H1 (cell line): ENCODE measurements at regions not wholly inside any gene's neighbourhood (a gene's known extent, or its start where the extent isn't known, plus 50 kb on each side); places are given as distances from the start of the nearest gene placed in this dataset.

Experiments used
- CTCF ChIA-PET: fragments of 300-600 bp; sonication (Branson Sonifier 250); formaldehyde crosslinking; loops from one replicate; lab custom pipeline; 2021; ENCODE audit not compliant: partially characterized antibody; lab: Charles Lee
- POLR2A ChIA-PET: fragments of 300-600 bp; sonication (Branson Sonifier 250); formaldehyde crosslinking; loops from one replicate; lab custom pipeline; 2021; ENCODE audit warnings: inconsistent platforms; ENCODE audit not compliant: partially characterized antibody; lab: Charles Lee
- DNase-seq, 2 experiments: peaks; one replicate each; pipeline versions ENCODE4 v3.0.0 to v3.0.0-alpha.2; 2010 to 2022; ENCODE audit warnings: low spot score in 2 of 2, low read depth in 1 of 2, mixed read lengths in 1 of 2
- FAIRE-seq: peaks from 2 replicates; lab custom pipeline; 2011; peaks lifted over from hg19 to GRCh38; lab: Jason Lieb, UNC
- H2AFZ ChIP-seq: 2 replicates; pipeline ENCODE4 v1.8.1; 2012; ENCODE audit warnings: low read length, inconsistent platforms
- H2AK5ac ChIP-seq: 2 replicates; pipeline ENCODE4 v1.6.1; 2013; ENCODE audit warnings: low read depth, low read length
- H2BK120ac ChIP-seq: replicated peaks from 2 replicates; pipeline ENCODE3; 2013; ENCODE audit warnings: low read depth, low read length, inconsistent platforms
- H2BK12ac ChIP-seq: 2 replicates; pipeline ENCODE4 v1.6.1; 2013; ENCODE audit warnings: low read depth, low read length
- H2BK15ac ChIP-seq: 2 replicates; pipeline ENCODE4 v1.6.1; 2013; ENCODE audit warnings: low read length
- H2BK20ac ChIP-seq: 2 replicates; pipeline ENCODE4 v1.6.1; 2013; ENCODE audit warnings: low read length
- H2BK5ac ChIP-seq: 2 replicates; pipeline ENCODE4 v1.6.1; 2013; ENCODE audit warnings: low read depth, low read length
- H3K14ac ChIP-seq: 2 replicates; pipeline ENCODE4 v1.6.1; 2013; ENCODE audit warnings: inconsistent platforms; ENCODE audit not compliant: insufficient read length
- H3K18ac ChIP-seq: 2 replicates; pipeline ENCODE4 v1.6.1; 2013; ENCODE audit warnings: low read length; ENCODE audit errors: extremely low read depth
- H3K23ac ChIP-seq: 2 replicates; pipeline ENCODE4 v1.6.1; 2013; ENCODE audit warnings: inconsistent platforms; ENCODE audit not compliant: insufficient read length
- H3K23me2 ChIP-seq: 2 replicates; pipeline ENCODE4 v1.6.1; 2013; ENCODE audit warnings: low read depth, low read length
- H3K27ac ChIP-seq: 2 replicates; pipeline ENCODE4 v1.6.1; 2011; ENCODE audit warnings: low read depth, low read length, inconsistent platforms
- H3K27me3 ChIP-seq, 4 experiments: replicated peaks in 1 of 4; 1 replicate in 1 of 4; 2 replicates in 3 of 4; pipeline versions ENCODE4 v1.6.1 to v1.8.1; 2011 to 2013; ENCODE audit warnings: low read length in 3 of 4, mild to moderate bottlenecking in 3 of 4, inconsistent platforms in 2 of 4, mixed read lengths in 2 of 4, moderate library complexity in 1 of 4; ENCODE audit not compliant: control insufficient read depth in 3 of 4, insufficient read depth in 3 of 4; ENCODE audit errors: extremely low read depth in 1 of 4
- H3K36me3 ChIP-seq, 4 experiments: 2 replicates each; pipeline versions ENCODE4 v1.6.1 to v1.8.1; 2011 to 2013; ENCODE audit warnings: mild to moderate bottlenecking in 4 of 4, low read length in 3 of 4, moderate library complexity in 2 of 4, control low read depth in 1 of 4, inconsistent platforms in 1 of 4; ENCODE audit not compliant: insufficient read depth in 4 of 4, control insufficient read depth in 2 of 4
- H3K4ac ChIP-seq: replicated peaks from 2 replicates; pipeline ENCODE3; 2013; ENCODE audit warnings: low read length, low read depth, mixed read lengths, inconsistent platforms; ENCODE audit not compliant: insufficient read length
- H3K4me1 ChIP-seq, 4 experiments: replicated peaks in 1 of 4; 1 replicate in 1 of 4; 2 replicates in 3 of 4; pipeline versions ENCODE4 v1.6.1 to v1.8.1; 2011 to 2013; ENCODE audit warnings: low read length in 3 of 4, inconsistent platforms in 2 of 4, mixed read lengths in 1 of 4; ENCODE audit not compliant: insufficient read depth in 4 of 4, control insufficient read depth in 3 of 4
- H3K4me2 ChIP-seq, 2 experiments: 2 replicates each; pipeline versions ENCODE4 v1.6.1 to v1.8.1; 2011 to 2013; ENCODE audit warnings: low read depth in 2 of 2, low read length in 2 of 2, control low read depth in 1 of 2, inconsistent platforms in 1 of 2, mild to moderate bottlenecking in 1 of 2; ENCODE audit not compliant: insufficient read depth in 1 of 2
- H3K4me3 ChIP-seq, 4 experiments: fragments of 200-600, 300-600 bp in 1 of 4; sonication (generic), shearing (Covaris generic), sonication (Bioruptor Twin) in 1 of 4; 2 replicates each; pipeline versions ENCODE4 v1.5.1 to v1.8.1; 2011 to 2016; ENCODE audit warnings: low read length in 4 of 4, low read depth in 3 of 4, control low read depth in 2 of 4, inconsistent platforms in 2 of 4, mild to moderate bottlenecking in 2 of 4, mixed read lengths in 1 of 4, moderate library complexity in 1 of 4; ENCODE audit not compliant: insufficient read depth in 2 of 4; ENCODE audit errors: extremely low read depth in 1 of 4
- H3K56ac ChIP-seq: replicated peaks from 2 replicates; pipeline ENCODE3; 2013; ENCODE audit warnings: low read depth, mild to moderate bottlenecking, mixed read lengths, low read length, inconsistent platforms; ENCODE audit not compliant: insufficient read length
- H3K79me1 ChIP-seq: 2 replicates; pipeline ENCODE4 v1.6.1; 2013; ENCODE audit warnings: low read depth, low read length, control low read depth
- H3K79me2 ChIP-seq, 2 experiments: 2 replicates each; pipeline versions ENCODE4 v1.6.1 to v1.8.1; 2012 to 2013; ENCODE audit warnings: low read length in 2 of 2, mild to moderate bottlenecking in 2 of 2, inconsistent platforms in 1 of 2; ENCODE audit not compliant: insufficient read depth in 2 of 2, control insufficient read depth in 1 of 2
- H3K9ac ChIP-seq, 4 experiments: replicated peaks in 1 of 4; 1 replicate in 1 of 4; 2 replicates in 3 of 4; pipeline versions ENCODE4 v1.6.1 to v1.8.1; 2011 to 2013; ENCODE audit warnings: low read depth in 3 of 4, low read length in 3 of 4, control low read depth in 2 of 4, mild to moderate bottlenecking in 2 of 4, moderate library complexity in 2 of 4, inconsistent platforms in 1 of 4; ENCODE audit errors: extremely low read depth in 1 of 4
- H3K9me3 ChIP-seq, 2 experiments: 2 replicates each; pipeline versions ENCODE4 v1.6.1 to v1.8.1; 2012 to 2013; ENCODE audit warnings: mild to moderate bottlenecking in 2 of 2, moderate library complexity in 2 of 2, control low read depth in 1 of 2, inconsistent platforms in 1 of 2, low read depth in 1 of 2, low read length in 1 of 2, mixed read lengths in 1 of 2; ENCODE audit not compliant: insufficient read depth in 2 of 2
- H4K20me1 ChIP-seq, 2 experiments: replicated peaks in 1 of 2; 2 replicates each; pipeline versions ENCODE3 to v1.8.1; 2011 to 2013; ENCODE audit warnings: inconsistent platforms in 2 of 2, low read length in 2 of 2, mild to moderate bottlenecking in 1 of 2; ENCODE audit not compliant: insufficient read depth in 2 of 2, control insufficient read depth in 1 of 2
- H4K5ac ChIP-seq: 2 replicates; pipeline ENCODE4 v1.6.1; 2013; ENCODE audit warnings: low read length, low read depth, mixed read lengths, inconsistent platforms; ENCODE audit not compliant: insufficient read length
- H4K8ac ChIP-seq: 2 replicates; pipeline ENCODE4 v1.8.0; 2013; ENCODE audit warnings: mild to moderate bottlenecking, moderate library complexity, low read length, inconsistent platforms; ENCODE audit not compliant: insufficient read depth; ENCODE audit errors: extremely low read depth
- H4K91ac ChIP-seq: replicated peaks from 2 replicates; pipeline ENCODE3; 2013; ENCODE audit warnings: low read length, mixed read lengths, inconsistent platforms; ENCODE audit not compliant: insufficient read length
- BCL11A ChIP-seq, 2 experiments: IDR thresholded peaks; one replicate each; pipeline ENCODE4 v1.6.1; 2011; ENCODE audit warnings: low read depth in 2 of 2, low read length in 2 of 2, mild to moderate bottlenecking in 2 of 2
- BRCA1 ChIP-seq: IDR thresholded peaks from 2 replicates; pipeline ENCODE4 v1.6.1; 2012; ENCODE audit warnings: low read depth, low read length, improper control_type of control experiment
- CTBP2 ChIP-seq: IDR thresholded peaks from 2 replicates; pipeline ENCODE4 v1.7.0; 2011; ENCODE audit warnings: borderline replicate concordance, mild to moderate bottlenecking, moderate library complexity, mixed read lengths, low read length; ENCODE audit not compliant: insufficient read depth, insufficient read length
- EP300 ChIP-seq, 2 experiments: IDR thresholded peaks; 1 replicate in 1 of 2; 2 replicates in 1 of 2; pipeline ENCODE4 v1.6.1; 2011 to 2012; ENCODE audit warnings: low read depth in 2 of 2, low read length in 2 of 2, mild to moderate bottlenecking in 2 of 2, borderline replicate concordance in 1 of 2, inconsistent platforms in 1 of 2, moderate library complexity in 1 of 2
- GABPA ChIP-seq: IDR thresholded peaks from 2 replicates; pipeline ENCODE4 v1.6.1; 2011; ENCODE audit warnings: mild to moderate bottlenecking, low read length, moderate library complexity, borderline replicate concordance; ENCODE audit not compliant: insufficient read depth
- HDAC6 ChIP-seq: IDR thresholded peaks from one replicate; pipeline ENCODE4 v1.7.1; 2012; ENCODE audit warnings: low read depth, mild to moderate bottlenecking, inconsistent platforms, low read length, moderate library complexity
- KDM4A ChIP-seq: IDR thresholded peaks from one replicate; pipeline ENCODE4 v1.7.1; 2012; ENCODE audit warnings: low read depth, mild to moderate bottlenecking, moderate library complexity, low read length, inconsistent platforms; ENCODE audit not compliant: severe bottlenecking
- MAX ChIP-seq: IDR thresholded peaks from 2 replicates; pipeline ENCODE4 v1.6.1; 2012; ENCODE audit warnings: inconsistent platforms
- RAD21 ChIP-seq, 2 experiments: IDR thresholded peaks in 1 of 2; conservative IDR thresholded peaks in 1 of 2; 2 replicates each; pipeline ENCODE4 v1.6.1; 2011; ENCODE audit warnings: low read depth in 2 of 2, low read length in 2 of 2, improper control_type of control experiment in 1 of 2, inconsistent platforms in 1 of 2, mild to moderate bottlenecking in 1 of 2, moderate library complexity in 1 of 2
- RBBP5 ChIP-seq: IDR thresholded peaks from 2 replicates; pipeline ENCODE4 v1.7.1; 2012; ENCODE audit warnings: low read depth, mild to moderate bottlenecking, inconsistent platforms, low read length, moderate library complexity, borderline replicate concordance
- SAP30 ChIP-seq: fragments of 300-600 bp; sonication (generic); IDR thresholded peaks from 2 replicates; pipeline ENCODE4 v1.7.1; 2012; ENCODE audit warnings: low read length, moderate library complexity, mild to moderate bottlenecking, inconsistent platforms; ENCODE audit not compliant: insufficient read depth, insufficient replicate concordance
- SP2 ChIP-seq: IDR thresholded peaks from 2 replicates; pipeline ENCODE4 v1.6.1; 2012; ENCODE audit warnings: mild to moderate bottlenecking, low read length, inconsistent platforms
- TAF7 ChIP-seq: optimal IDR thresholded peaks from 2 replicates; pipeline ENCODE3; 2011; ENCODE audit warnings: low read depth, mild to moderate bottlenecking, inconsistent platforms, low read length, moderate library complexity, borderline replicate concordance
- WGBS, 2 experiments: shearing (Covaris generic) in 1 of 2; methylation state at CpG; one replicate each; pipeline versions ENCODE4 v1.1.6 to v1.1.7; 2013 to 2015; ENCODE audit warnings: low lambda C conversion rate in 2 of 2, mixed read lengths in 2 of 2, inconsistent platforms in 1 of 2, low coverage in 1 of 2, missing lambda C conversion rate in 1 of 2; ENCODE audit not compliant: insufficient replicate concordance in 2 of 2, insufficient coverage in 1 of 2, insufficient read length in 1 of 2; ENCODE audit errors: extremely low coverage in 1 of 2, missing lambda C conversion rate in 1 of 2; 5-methylcytosine and 5-hydroxymethylcytosine counted together

- Histone ChIP-seq H4K20me1 (no peaks in the 10 kb centered on the region), H2AK5ac (no peak overlapping the region), H3K27ac (no peak overlapping the region), H3K79me1 (no peaks in the 10 kb centered on the region), H3K14ac (no peak overlapping the region), H2BK5ac (0 out of 2 replicates have a peak overlapping the region, but pooled peaks have one; percentile 22), H3K56ac (no peak overlapping the region), H2AFZ (no peak overlapping the region), H3K4me1 (peaks cover 3 to 13% (median 7%) of the 10 kb centered on the region in 4 experiments; a peak in 6 of 7 replicates), H3K4me3 (no peak overlapping the region), H2BK120ac (no peak overlapping the region)
- no peak for DNase-seq
- CTCF ChIA-PET = interaction anchor here (5.5 kb wide), 1 partner anchor 9 kb away, joined by 39 read pairs; no protein-coding TSS in a partner anchor
- TF ChIP-seq EP300 (IDR thresholded peaks at IDR 0.05; ENCODE audit: borderline replicate concordance in 1 of 2, low read depth in 2 of 2, low read length in 2 of 2) (no peak), HDAC6 (no peak), SP2 (no peak), CTBP2 (no peak), BRCA1 (no peak), RBBP5 (no peak), RAD21 (IDR thresholded peaks at IDR 0.05 in 1 of 2, conservative IDR thresholded peaks at IDR 0.05 in 1 of 2; ENCODE audit: low read depth in 2 of 2, low read length in 2 of 2) (no peak), GABPA (no peak), TAF7 (no peak), BCL11A (IDR thresholded peaks at IDR 0.05; ENCODE audit: low read depth in 2 of 2, low read length in 2 of 2) (no peak), MAX (no peak), KDM4A (no peak), SAP30 (no peak)
- TF ChIP-seq, all 59 proteins: peak for 0
- 94% methylated on average over 6 of the region's 6 CpGs; no CpG with 5 or more reads in 1 of the 2 experiments for WGBS, 2 experiments
- no peak for FAIRE-seq
- H3K23ac ChIP-seq = no peak overlapping the region
- H4K5ac ChIP-seq = no peak overlapping the region
- H3K18ac ChIP-seq = no peak overlapping the region
- POLR2A ChIA-PET = no interaction called here
- no peak overlapping the region for H4K8ac ChIP-seq
- H3K9ac ChIP-seq = no peak overlapping the region
- H2BK15ac ChIP-seq = no peak overlapping the region
- H3K79me2 ChIP-seq = no peaks in the 10 kb centered on the region
- no peak overlapping the region for H2BK20ac ChIP-seq
- H3K9me3 ChIP-seq = 0 out of 4 replicates have a peak, but pooled peaks cover 0 to 3% of the 10 kb centered on the region in 2 experiments
- no peaks in the 10 kb centered on the region for H3K36me3 ChIP-seq
- H3K4ac ChIP-seq = no peak overlapping the region
- no peak overlapping the region for H3K4me2 ChIP-seq
- H2BK12ac ChIP-seq = no peak overlapping the region; the same call in 1 of the 2 replicates
- no peaks in the 10 kb centered on the region for H3K23me2 ChIP-seq
- no peaks in the 10 kb centered on the region for H3K27me3 ChIP-seq
- no peak overlapping the region for H4K91ac ChIP-seq
These were observed 110.2 kb upstream of the SPATA13 start for GRCh38 chr13:24050292-24050711.
